A673 (cell line): ENCODE measurements at regions not wholly inside any gene's neighbourhood (a gene's known extent, or its start where the extent isn't known, plus 50 kb on each side); places are given as distances from the start of the nearest gene placed in this dataset.

Experiments
- BruUV-seq: library from RNA; stranded (reverse); fragments of 400-500 nt; replicated peaks from 2 replicates; lab custom pipeline; 2021; lab: Mats Ljungman, UMichigan
- CTCF ChIA-PET: fragments of 300-600 bp; sonication (Branson Sonifier 250); formaldehyde crosslinking; loops from one replicate; lab custom pipeline; 2022; ENCODE audit warnings: antibody characterized with exemption; lab: Charles Lee
- POLR2A ChIA-PET: fragments of 300-600 bp; sonication (Branson Sonifier 250); formaldehyde crosslinking; loops from one replicate; lab custom pipeline; 2022; ENCODE audit warnings: antibody characterized with exemption; ENCODE audit not compliant: low non-redundant PET; lab: Charles Lee
- DNase-seq: peaks from one replicate; pipeline ENCODE4 v3.0.0-alpha.2; 2015; ENCODE audit warnings: low spot score
- H3K27ac ChIP-seq: fragments of 200-600 bp; sonication (generic); 2 replicates; pipeline ENCODE4 v1.5.1; 2016; ENCODE audit warnings: mixed run types, low read depth, mild to moderate bottlenecking, mixed read lengths, antibody characterized with exemption, low read length; ENCODE audit not compliant: poor library complexity, severe bottlenecking
- H3K27me3 ChIP-seq: fragments of 200-600 bp; sonication (generic); replicated peaks from 2 replicates; pipeline ENCODE4 v1.6.1; 2017; ENCODE audit warnings: mixed run types, low read depth, mild to moderate bottlenecking, mixed read lengths, antibody characterized with exemption, low read length; ENCODE audit not compliant: insufficient read depth, poor library complexity
- H3K36me3 ChIP-seq: fragments of 200-600 bp; sonication (generic); 2 replicates; pipeline ENCODE4 v1.6.1; 2016; ENCODE audit warnings: mixed run types, mild to moderate bottlenecking, mixed read lengths, antibody characterized with exemption, low read length; ENCODE audit not compliant: insufficient read depth, poor library complexity, severe bottlenecking
- H3K4me1 ChIP-seq: fragments of 200-600 bp; sonication (generic); 2 replicates; pipeline ENCODE4 v1.6.1; 2017; ENCODE audit warnings: mixed run types, mild to moderate bottlenecking, mixed read lengths, antibody characterized with exemption, low read length; ENCODE audit not compliant: insufficient read depth, poor library complexity, severe bottlenecking
- H3K4me3 ChIP-seq: fragments of 200-600 bp; sonication (generic); 2 replicates; pipeline ENCODE4 v1.5.1; 2016; ENCODE audit warnings: low read depth, mixed run types, mild to moderate bottlenecking, mixed read lengths, low read length; ENCODE audit not compliant: poor library complexity, severe bottlenecking
- H3K9me3 ChIP-seq: fragments of 200-600 bp; sonication (generic); 2 replicates; pipeline ENCODE4 v1.6.1; 2016; ENCODE audit warnings: mixed run types, low read depth, mild to moderate bottlenecking, mixed read lengths, antibody characterized with exemption, low read length; ENCODE audit not compliant: poor library complexity, severe bottlenecking
- EZH2 ChIP-seq: fragments of 200-600 bp; sonication (generic); IDR thresholded peaks from 2 replicates; pipeline ENCODE4 v1.6.1; 2017; ENCODE audit warnings: borderline replicate concordance, low read depth, mild to moderate bottlenecking, mixed read lengths, antibody characterized with exemption, low read length; ENCODE audit not compliant: poor library complexity, severe bottlenecking
- intact Hi-C: fragments of 100-400 bp; cut with micrococcal nuclease; formaldehyde crosslinking; loops from one replicate; pipeline ENCODE4 v1.10.0; 2022; ENCODE audit not compliant: unreplicated experiment
- TF ChIP-seq, protein P1 (sequence below): fragments of 300-800, 200-600 bp; sonication (generic); conservative IDR thresholded peaks from 2 replicates; pipeline ENCODE4 v1.5.1; 2017; ENCODE audit warnings: low read depth, mild to moderate bottlenecking, antibody characterized with exemption, low read length, moderate library complexity, mixed read lengths

DNA sequence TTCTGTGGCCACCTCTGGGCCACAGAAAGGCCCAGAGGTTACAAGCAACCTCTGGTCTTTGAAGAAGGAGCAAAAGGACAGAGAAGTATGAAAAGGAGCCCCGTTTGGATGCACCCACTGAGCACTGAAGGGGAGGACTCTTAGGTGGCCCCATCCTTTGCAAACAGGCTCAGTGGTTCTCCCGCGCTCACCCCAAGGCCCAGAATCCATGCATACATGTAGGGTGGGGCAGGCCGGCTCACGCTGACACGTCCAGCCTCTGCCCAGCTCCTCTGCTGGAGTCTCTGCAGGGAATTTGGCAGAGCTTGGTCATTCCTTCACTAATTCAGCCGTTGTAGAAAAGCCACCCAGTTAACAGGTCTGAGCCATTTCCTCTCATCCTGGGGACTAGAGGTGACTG is 61.3 kb upstream of the AJAP1 start:
- TF ChIP-seq, protein P1, sequence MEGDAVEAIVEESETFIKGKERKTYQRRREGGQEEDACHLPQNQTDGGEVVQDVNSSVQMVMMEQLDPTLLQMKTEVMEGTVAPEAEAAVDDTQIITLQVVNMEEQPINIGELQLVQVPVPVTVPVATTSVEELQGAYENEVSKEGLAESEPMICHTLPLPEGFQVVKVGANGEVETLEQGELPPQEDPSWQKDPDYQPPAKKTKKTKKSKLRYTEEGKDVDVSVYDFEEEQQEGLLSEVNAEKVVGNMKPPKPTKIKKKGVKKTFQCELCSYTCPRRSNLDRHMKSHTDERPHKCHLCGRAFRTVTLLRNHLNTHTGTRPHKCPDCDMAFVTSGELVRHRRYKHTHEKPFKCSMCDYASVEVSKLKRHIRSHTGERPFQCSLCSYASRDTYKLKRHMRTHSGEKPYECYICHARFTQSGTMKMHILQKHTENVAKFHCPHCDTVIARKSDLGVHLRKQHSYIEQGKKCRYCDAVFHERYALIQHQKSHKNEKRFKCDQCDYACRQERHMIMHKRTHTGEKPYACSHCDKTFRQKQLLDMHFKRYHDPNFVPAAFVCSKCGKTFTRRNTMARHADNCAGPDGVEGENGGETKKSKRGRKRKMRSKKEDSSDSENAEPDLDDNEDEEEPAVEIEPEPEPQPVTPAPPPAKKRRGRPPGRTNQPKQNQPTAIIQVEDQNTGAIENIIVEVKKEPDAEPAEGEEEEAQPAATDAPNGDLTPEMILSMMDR = no peak
- TF ChIP-seq EZH2 = no peak
- Histone ChIP-seq H3K4me3 (no peak overlapping the region), H3K9me3 (no peaks in the 10 kb centered on the region), H3K36me3 (no peaks in the 10 kb centered on the region), H3K4me1 (no peaks in the 10 kb centered on the region), H3K27me3 (peaks cover 8% of the 10 kb centered on the region), H3K27ac (no peak overlapping the region)
- ChIA-PET CTCF (no interaction called here), POLR2A (no interaction called here)
- DNase-seq = no peak
- no TSS peak for BruUV-seq
- intact Hi-C loops = no loop called here

DNA sequence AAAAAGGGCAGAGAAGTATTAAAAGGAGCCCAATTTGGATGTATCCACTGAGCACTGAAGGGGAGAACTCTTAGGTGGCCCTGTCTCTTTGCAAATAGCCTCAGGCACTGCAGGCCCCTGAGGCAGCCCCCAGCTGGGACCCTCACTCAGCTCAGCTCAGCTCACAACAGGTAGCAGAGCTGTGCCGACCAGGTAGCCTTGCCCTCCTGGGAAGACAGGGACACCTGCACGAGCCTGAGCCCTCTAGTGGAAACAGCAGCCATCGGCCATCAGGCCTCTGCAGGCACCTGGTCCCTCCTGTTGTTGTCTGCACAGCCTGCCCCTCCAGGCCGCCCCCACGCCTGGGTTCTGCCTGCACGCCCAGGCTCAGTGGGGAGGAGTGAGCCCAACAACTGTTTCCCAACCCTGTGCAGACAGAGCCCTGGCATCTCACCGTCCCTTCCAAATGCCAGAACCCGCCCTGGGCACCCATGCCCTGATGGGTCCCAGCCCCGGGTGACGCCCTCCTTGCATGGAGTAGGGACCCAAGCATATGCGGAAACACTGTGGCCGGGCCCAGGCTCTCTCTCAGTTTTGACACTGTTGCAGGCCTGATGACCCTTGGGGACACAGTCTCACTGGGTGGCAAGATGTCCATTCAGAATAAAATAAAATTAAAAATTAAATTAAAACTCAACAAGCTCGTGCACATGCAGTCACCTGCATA is 60.0 kb upstream of the AJAP1 start:
- Histone ChIP-seq H3K4me3 (no peak overlapping the region), H3K36me3 (no peaks in the 10 kb centered on the region), H3K27me3 (peaks cover 8% of the 10 kb centered on the region), H3K4me1 (no peaks in the 10 kb centered on the region), H3K27ac (no peak overlapping the region), H3K9me3 (no peaks in the 10 kb centered on the region)
- CTCF ChIA-PET = no interaction called here
- TF ChIP-seq EZH2 = no peak
- TF ChIP-seq, protein P1 = no peak
- no peak for DNase-seq
- intact Hi-C loops = no loop called here
- no TSS peak for BruUV-seq
- POLR2A ChIA-PET = no interaction called here

DNA sequence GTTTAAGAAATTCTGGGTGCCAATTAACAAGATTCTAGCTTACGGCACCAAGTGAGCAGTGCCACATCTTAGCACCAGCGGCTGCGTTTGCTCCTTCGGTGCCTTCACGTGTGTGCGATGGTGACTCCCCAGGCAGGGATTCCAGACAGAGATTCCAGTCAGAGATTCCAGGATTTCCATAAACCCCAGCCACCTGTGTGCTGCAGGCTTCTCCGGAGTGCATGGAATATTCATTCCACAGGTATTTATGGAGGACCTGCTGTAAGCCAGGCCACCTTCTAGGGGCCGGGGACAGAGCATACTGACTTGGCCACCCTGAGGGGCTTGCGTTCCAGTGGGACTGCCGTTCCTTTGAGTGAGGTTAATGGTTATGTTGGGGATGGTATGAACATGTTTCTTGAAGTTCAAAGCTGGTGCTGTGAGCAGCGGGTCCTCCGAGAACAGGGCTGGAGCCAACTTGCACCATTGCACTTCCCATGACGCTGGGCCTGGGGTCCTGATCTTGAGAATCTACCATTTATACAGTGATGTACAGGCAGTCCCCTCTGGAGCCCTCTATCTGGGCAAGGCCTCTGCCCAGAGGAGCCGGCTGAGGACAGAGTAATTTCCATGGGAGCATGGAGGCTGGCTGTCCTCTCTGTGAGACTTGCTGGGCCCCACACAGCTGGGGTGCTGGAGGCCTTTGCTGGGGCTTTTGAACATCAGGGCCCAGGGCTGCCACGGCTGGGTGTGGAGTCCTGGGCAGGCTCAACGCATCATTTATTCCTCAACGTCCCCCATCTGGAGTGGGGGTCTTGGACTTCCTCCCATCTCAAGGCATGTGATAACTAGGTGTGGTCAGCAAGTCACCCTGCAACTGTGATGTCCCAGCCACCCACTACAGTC is 58.8 kb upstream of the AJAP1 start:
- no peaks in the 10 kb centered on the region for H3K4me1 ChIP-seq
- H3K27me3 ChIP-seq = peaks cover 8% of the 10 kb centered on the region
- no peak overlapping the region for H3K4me3 ChIP-seq
- intact Hi-C loops = no loop called here
- no peak for TF ChIP-seq EZH2
- TF ChIP-seq, protein P1 = no peak
- H3K27ac ChIP-seq = no peak overlapping the region
- DNase-seq = no peak
- ChIA-PET POLR2A (no interaction called here), CTCF (no interaction called here)
- no TSS peak for BruUV-seq
- no peaks in the 10 kb centered on the region for H3K9me3 ChIP-seq
- no peaks in the 10 kb centered on the region for H3K36me3 ChIP-seq
